ENCODE measurements at regions not wholly inside any gene's neighbourhood (a gene's known extent, or its start where the extent isn't known, plus 50 kb on each side); places are given as distances from the start of the nearest gene placed in this dataset.

- TF ChIP-seq, protein P1, sequence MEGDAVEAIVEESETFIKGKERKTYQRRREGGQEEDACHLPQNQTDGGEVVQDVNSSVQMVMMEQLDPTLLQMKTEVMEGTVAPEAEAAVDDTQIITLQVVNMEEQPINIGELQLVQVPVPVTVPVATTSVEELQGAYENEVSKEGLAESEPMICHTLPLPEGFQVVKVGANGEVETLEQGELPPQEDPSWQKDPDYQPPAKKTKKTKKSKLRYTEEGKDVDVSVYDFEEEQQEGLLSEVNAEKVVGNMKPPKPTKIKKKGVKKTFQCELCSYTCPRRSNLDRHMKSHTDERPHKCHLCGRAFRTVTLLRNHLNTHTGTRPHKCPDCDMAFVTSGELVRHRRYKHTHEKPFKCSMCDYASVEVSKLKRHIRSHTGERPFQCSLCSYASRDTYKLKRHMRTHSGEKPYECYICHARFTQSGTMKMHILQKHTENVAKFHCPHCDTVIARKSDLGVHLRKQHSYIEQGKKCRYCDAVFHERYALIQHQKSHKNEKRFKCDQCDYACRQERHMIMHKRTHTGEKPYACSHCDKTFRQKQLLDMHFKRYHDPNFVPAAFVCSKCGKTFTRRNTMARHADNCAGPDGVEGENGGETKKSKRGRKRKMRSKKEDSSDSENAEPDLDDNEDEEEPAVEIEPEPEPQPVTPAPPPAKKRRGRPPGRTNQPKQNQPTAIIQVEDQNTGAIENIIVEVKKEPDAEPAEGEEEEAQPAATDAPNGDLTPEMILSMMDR (IDR thresholded peaks at IDR 0.05) = no peak
- no peak for TF ChIP-seq POLR2A (IDR thresholded peaks at IDR 0.05)
Measured at GRCh38 chr2:149765003-149765402, 177.4 kb upstream of the MMADHC start.
